ENCODE measurements at regions not wholly inside any gene's neighbourhood (a gene's known extent, or its start where the extent isn't known, plus 50 kb on each side); places are given as distances from the start of the nearest gene placed in this dataset.

GRCh38 chr16:64459402-64459801 is 662.5 kb downstream of the CDH11 start:
- no peak for DNase-seq (ENCODE audit: low read depth)

DNA sequence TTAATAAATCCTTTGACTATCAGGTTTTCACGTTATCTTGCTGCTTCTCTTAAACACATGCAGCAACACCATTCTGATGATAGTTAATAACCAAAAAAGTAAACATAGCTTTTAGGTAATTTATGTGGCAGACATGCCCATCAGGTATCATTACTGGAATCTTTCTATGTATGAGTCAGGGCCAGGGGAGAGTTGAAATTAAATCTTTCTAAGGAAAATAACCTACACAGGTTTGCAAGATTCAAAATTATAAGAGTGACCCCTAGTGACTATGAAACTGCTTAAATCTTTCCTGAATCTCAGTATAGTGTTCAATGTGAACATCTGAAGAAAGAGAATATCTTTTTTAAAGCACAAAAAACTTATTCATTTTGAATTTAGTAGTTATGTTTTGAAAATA is 666.6 kb downstream of the CDH11 start:
- DNase-seq (ENCODE audit: low read depth), result no peak

- DNase-seq (ENCODE audit: low read depth), result no peak
Measured at GRCh38 chr16:64453646-64454045, 668.2 kb downstream of the CDH11 start.

DNA sequence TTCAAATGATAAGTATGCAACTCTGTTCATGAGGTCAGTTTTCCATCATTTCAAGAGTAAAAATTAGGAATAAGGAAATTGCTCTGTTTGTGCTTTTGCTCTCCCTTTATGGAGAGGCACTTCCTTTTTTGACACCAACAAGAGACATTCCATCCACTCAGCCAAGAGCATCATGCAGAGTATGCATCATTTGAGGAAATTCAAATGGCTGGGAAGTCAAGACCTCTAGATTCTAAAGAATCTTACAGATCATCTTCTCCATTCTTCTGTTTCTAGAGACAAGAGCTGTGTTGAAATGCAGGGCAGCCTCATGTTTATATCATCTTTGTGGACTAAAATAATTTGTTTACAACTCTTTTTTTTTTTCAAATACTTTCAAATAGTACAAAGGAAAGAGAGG is 669.4 kb downstream of the CDH11 start:
- DNase-seq (ENCODE audit: low read depth), result no peak

- DNase-seq (ENCODE audit: low read depth), result no peak
Measured at GRCh38 chr16:64450177-64450576, 671.7 kb downstream of the CDH11 start.

DNA sequence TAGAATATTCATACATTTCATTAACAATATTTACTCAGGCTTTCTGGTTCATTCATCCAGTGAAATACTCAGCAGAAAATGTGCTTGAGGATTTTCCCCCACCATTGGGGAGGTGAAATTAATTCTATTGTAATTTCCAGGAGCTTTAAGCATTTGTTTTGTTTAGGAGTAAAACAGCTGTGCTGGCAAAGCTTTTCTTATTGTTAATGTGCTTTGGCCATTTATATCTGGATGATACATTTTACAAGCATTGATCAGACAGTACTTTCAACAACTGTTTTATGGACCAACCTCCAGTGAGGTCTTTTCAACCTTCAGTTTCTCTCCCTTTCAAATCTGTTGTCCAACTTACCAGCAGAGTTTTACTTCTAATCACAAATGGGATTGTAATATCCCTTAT is 672.4 kb downstream of the CDH11 start:
- no peak for DNase-seq (ENCODE audit: low read depth)

GRCh38 chr16:64445649-64446048 is 676.2 kb downstream of the CDH11 start:
- DNase-seq (ENCODE audit: low read depth), result no peak

DNA sequence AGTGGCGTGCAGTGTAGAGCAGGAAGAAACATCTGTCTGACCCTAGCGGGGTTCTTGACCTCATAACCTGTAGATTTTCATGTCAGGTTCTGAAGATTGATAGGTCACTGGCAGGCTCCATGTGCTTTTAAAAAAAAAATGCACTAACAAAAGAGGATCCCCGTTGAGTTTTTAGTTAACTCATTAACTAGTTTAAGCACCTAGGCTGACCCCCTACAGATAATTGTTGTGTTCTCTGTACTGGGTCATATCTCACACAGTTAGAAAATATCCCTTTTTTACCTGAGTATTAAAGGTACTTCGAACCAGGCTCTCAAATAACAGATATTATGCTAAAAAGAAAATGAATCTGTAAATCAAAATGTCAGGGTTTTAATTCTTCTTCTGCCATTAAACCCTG is 676.6 kb downstream of the CDH11 start:
- no peak for DNase-seq (ENCODE audit: low read depth)

GRCh38 chr16:64440421-64440831 is 681.4 kb downstream of the CDH11 start:
- peak; percentile 99 for DNase-seq (ENCODE audit: low read depth)

- no peak for DNase-seq (ENCODE audit: low read depth)
Measured at GRCh38 chr16:64440005-64440404, 681.9 kb downstream of the CDH11 start.

DNA sequence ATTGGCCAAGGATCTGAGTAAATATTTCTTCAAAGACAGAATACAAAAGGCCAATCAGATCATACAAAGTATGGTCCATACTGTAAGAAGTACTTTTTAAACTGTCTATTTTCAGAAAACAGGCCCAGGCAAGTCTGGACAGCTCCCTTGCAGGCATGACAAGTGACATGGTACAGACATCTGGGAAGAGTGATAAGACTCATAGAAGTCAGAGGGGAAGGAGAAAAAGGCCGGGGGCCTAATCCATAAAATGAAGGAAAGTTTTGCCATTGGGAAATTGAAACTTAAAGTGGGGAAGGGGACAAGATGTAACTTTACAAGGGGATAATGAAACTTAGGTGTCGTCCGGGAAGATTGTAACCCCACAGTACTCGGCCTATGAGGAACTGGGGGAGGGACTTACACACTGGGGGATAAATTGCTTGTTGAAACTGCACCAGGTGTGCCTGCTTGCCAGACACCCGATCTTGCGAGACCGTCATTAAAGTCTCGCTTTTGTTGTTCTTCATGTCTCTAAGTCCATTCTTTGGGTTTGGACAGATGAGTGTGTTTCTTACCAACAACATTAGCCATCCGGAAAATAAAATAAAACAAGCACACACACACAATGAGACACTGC is 684.0 kb downstream of the CDH11 start:
- no peak for DNase-seq (ENCODE audit: low read depth)

- DNase-seq (ENCODE audit: low read depth), result no peak
Measured at GRCh38 chr16:64434526-64435069, 687.3 kb downstream of the CDH11 start.

DNA sequence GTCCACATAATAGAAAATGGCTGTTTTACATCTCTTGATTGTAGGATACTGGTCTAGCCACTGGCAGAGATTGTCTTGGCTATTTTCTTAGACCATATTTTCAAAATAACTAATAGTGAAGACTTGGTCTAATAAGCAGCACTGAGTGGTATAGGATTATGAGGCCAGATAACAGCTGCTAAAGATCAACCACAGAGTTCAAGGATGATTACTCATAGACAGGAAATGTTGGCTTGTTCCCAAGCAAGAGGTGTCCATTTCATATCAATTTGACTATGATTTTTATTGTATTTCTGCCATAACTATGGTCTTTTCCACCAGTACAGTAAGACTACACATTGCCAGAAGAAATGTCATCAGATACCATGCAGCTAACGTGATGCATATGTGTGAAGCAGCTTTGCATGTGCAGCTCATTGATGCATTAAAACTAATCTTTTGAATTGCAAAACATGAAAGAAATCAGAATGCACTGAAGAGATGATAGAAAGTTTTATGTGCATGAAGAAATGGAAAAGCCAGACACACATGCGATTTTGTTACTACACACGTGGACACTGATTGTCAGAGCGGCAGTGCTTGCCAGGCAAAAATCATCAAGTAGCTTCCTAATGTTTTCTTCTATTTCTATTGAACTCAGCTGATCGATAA is 693.3 kb downstream of the CDH11 start:
- DNase-seq (ENCODE audit: low read depth), result no peak

DNA sequence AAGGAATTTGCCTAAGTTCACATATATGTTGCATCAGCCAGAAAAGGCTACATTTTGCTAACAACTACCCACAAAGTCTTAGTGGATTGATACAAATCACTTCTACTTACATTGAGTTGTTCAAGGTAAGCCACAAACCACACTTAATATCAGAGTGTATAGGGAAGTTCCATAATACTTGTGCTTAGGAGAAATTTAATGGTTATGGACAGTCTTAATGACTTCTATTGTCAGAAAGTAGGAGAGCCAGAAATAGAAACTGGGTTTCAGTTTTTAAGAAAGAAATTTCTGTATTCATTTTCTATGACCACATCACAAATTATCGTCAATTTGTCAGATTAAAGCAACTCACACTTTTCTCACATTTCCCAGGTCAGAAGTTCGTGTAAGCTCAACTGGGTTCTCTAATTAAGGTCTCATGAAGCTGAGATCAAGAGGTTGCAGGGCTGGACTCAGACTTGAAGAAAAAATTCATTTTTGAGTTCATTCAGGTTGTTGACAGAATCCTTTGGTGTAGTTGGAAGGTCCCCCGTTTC is 695.7 kb downstream of the CDH11 start:
- no peak for DNase-seq (ENCODE audit: low read depth)

DNA sequence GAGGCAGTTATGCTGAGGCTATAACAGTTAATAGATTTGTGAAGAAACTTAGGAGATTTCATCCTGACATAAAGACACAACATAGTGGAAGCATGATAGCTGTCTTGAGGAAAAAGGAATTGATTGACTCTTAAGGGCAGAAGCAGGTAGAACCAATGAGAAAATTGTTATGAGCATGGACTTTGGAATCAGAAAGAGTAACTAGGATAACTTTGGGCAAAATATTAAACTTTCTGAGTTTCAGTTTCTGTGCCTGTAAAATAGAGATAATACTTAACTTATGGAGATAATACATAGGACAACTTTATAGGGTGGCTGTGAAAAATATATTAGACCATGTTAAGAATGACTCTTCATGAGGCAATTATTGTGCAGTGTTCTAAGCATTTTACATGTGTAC is 696.5 kb downstream of the CDH11 start:
- no peak for DNase-seq (ENCODE audit: low read depth)

- DNase-seq (ENCODE audit: low read depth), result no peak
Measured at GRCh38 chr16:64422259-64422658, 699.6 kb downstream of the CDH11 start.

- DNase-seq (ENCODE audit: low read depth), result no peak
Measured at GRCh38 chr16:64421515-64421914, 700.3 kb downstream of the CDH11 start.

GRCh38 chr16:64419832-64420231 is 702.0 kb downstream of the CDH11 start:
- no peak for DNase-seq (ENCODE audit: low read depth)

- DNase-seq (ENCODE audit: low read depth), result peak; percentile 58
Measured at GRCh38 chr16:64417711-64418227, 704.1 kb downstream of the CDH11 start.

DNA sequence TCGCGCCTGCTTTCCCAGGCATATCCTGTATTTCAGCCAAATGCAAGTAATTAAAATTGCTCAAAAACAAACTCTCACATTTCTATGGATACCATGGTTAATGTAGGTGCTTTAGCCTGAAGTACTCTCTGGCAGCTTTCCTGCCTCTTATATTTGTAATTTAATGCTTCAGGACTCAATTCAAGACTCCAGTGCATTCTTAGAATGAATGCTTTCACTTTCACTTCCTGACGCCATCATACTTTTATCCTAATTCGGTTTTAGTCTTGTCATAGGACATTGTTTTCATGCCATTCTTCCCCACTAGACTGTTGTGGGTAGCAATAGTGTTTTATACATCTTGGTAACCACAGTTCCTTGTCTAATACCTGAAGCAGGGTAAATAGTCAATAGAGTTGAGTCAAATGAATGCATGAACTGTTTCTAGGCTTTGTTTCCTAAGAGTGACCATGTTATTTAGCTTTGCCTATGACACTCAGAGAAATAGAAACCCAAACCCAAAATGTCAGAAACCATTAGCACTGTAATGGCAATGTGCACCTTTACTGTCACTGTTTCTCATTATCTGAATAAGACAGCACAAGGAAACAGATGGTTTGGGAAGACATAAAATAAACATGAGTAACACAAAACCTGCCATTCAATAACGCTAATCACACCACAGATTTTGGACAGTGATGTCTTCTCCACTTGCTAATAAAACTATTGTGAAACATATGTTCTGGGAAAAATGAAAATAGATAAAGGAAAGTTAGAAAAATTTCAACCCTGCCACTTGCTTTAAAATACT is 705.5 kb downstream of the CDH11 start:
- peak; percentile 68 for DNase-seq (ENCODE audit: low read depth)

GRCh38 chr16:64412578-64413280 is 709.1 kb downstream of the CDH11 start:
- peak; percentile 61 for DNase-seq (ENCODE audit: low read depth)

DNA sequence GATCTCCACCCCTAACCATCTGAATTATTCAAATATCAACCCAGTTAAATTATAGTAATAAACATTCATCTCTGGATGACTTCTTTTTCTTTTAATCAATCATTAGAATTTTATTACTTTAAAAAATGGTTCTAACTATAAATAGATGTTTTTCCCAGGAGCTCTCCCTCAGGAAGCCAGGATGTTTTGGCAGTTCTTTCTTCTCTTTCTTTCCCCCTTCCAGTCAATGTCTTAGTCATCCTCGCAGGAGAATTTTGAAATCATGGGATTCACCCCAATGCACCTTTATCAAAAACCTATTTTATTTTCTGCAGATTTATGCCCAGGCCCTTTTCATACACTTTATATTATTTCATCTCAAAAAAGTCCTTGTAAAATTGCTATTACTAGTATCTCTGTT is 711.6 kb downstream of the CDH11 start:
- DNase-seq (ENCODE audit: low read depth), result no peak

All from GM04503 (cell line).